ENCODE measurements at regions not wholly inside any gene's neighbourhood (a gene's known extent, or its start where the extent isn't known, plus 50 kb on each side); places are given as distances from the start of the nearest gene placed in this dataset.

GRCh38 chr6:147905711-147906110, 397.2 kb downstream of the SAMD5 start:
- H3K36me3 Mint-ChIP-seq: no peaks in the 10 kb centered on the region
- no peak overlapping the region for H3K27ac Mint-ChIP-seq
- no peak for TF ChIP-seq CTCF (IDR thresholded peaks at IDR 0.05; ENCODE audit: unreplicated experiment)
- H3K4me3 Mint-ChIP-seq: no peak overlapping the region
- H3K27me3 Mint-ChIP-seq (ENCODE audit: low read depth): no peaks in the 10 kb centered on the region
- H3K9me3 Mint-ChIP-seq: no peaks in the 10 kb centered on the region
- H3K4me1 Mint-ChIP-seq: peaks cover 2% of the 10 kb centered on the region
- DNase-seq (ENCODE audit: low spot score in 2 of 2, unreplicated experiment in 2 of 2): no peak

- no peak overlapping the region for H3K27ac Mint-ChIP-seq
- no peaks in the 10 kb centered on the region for H3K36me3 Mint-ChIP-seq
- no peak for TF ChIP-seq CTCF (IDR thresholded peaks at IDR 0.05; ENCODE audit: unreplicated experiment)
- H3K27me3 Mint-ChIP-seq (ENCODE audit: low read depth): no peaks in the 10 kb centered on the region
- H3K9me3 Mint-ChIP-seq: no peaks in the 10 kb centered on the region
- DNase-seq (ENCODE audit: low spot score in 2 of 2, unreplicated experiment in 2 of 2): no peak
- H3K4me3 Mint-ChIP-seq: no peak overlapping the region
- peaks cover 2% of the 10 kb centered on the region for H3K4me1 Mint-ChIP-seq
Measured at GRCh38 chr6:147906361-147906760, 397.9 kb downstream of the SAMD5 start.

- TF ChIP-seq CTCF (IDR thresholded peaks at IDR 0.05; ENCODE audit: unreplicated experiment): no peak
- H3K4me3 Mint-ChIP-seq: no peak overlapping the region
- H3K36me3 Mint-ChIP-seq: no peaks in the 10 kb centered on the region
- peaks cover 2% of the 10 kb centered on the region for H3K4me1 Mint-ChIP-seq
- H3K27me3 Mint-ChIP-seq (ENCODE audit: low read depth): no peaks in the 10 kb centered on the region
- no peak for DNase-seq (ENCODE audit: low spot score in 2 of 2, unreplicated experiment in 2 of 2)
- no peak overlapping the region for H3K27ac Mint-ChIP-seq
- no peaks in the 10 kb centered on the region for H3K9me3 Mint-ChIP-seq
Measured at GRCh38 chr6:147909640-147910039, 401.1 kb downstream of the SAMD5 start.

- H3K36me3 Mint-ChIP-seq: no peaks in the 10 kb centered on the region
- no peak overlapping the region for H3K27ac Mint-ChIP-seq
- H3K27me3 Mint-ChIP-seq (ENCODE audit: low read depth): no peaks in the 10 kb centered on the region
- H3K9me3 Mint-ChIP-seq: no peaks in the 10 kb centered on the region
- no peak overlapping the region for H3K4me3 Mint-ChIP-seq
- H3K4me1 Mint-ChIP-seq: peaks cover 2% of the 10 kb centered on the region
- no peak for TF ChIP-seq CTCF (IDR thresholded peaks at IDR 0.05; ENCODE audit: unreplicated experiment)
- no peak for DNase-seq (ENCODE audit: low spot score in 2 of 2, unreplicated experiment in 2 of 2)
Measured at GRCh38 chr6:147910281-147910680, 401.8 kb downstream of the SAMD5 start.

- no peaks in the 10 kb centered on the region for H3K9me3 Mint-ChIP-seq
- no peaks in the 10 kb centered on the region for H3K4me1 Mint-ChIP-seq
- H3K27ac Mint-ChIP-seq: no peak overlapping the region
- no peaks in the 10 kb centered on the region for H3K27me3 Mint-ChIP-seq (ENCODE audit: low read depth)
- TF ChIP-seq CTCF (IDR thresholded peaks at IDR 0.05; ENCODE audit: unreplicated experiment): no peak
- no peak for DNase-seq (ENCODE audit: low spot score in 2 of 2, unreplicated experiment in 2 of 2)
- H3K36me3 Mint-ChIP-seq: no peaks in the 10 kb centered on the region
- H3K4me3 Mint-ChIP-seq: no peak overlapping the region
Measured at GRCh38 chr6:147911057-147911456, 402.6 kb downstream of the SAMD5 start.

- no peaks in the 10 kb centered on the region for H3K4me1 Mint-ChIP-seq
- H3K27me3 Mint-ChIP-seq (ENCODE audit: low read depth): no peaks in the 10 kb centered on the region
- no peaks in the 10 kb centered on the region for H3K9me3 Mint-ChIP-seq
- H3K4me3 Mint-ChIP-seq: no peak overlapping the region
- TF ChIP-seq CTCF (IDR thresholded peaks at IDR 0.05; ENCODE audit: unreplicated experiment): no peak
- H3K36me3 Mint-ChIP-seq: no peaks in the 10 kb centered on the region
- no peak for DNase-seq (ENCODE audit: low spot score in 2 of 2, unreplicated experiment in 2 of 2)
- H3K27ac Mint-ChIP-seq: no peak overlapping the region
Measured at GRCh38 chr6:147911686-147912085, 403.2 kb downstream of the SAMD5 start.

All from mesothelial cell of epicardium (in vitro differentiated cells).